ENCODE measurements at regions not wholly inside any gene's neighbourhood (a gene's known extent, or its start where the extent isn't known, plus 50 kb on each side); places are given as distances from the start of the nearest gene placed in this dataset.

DNA sequence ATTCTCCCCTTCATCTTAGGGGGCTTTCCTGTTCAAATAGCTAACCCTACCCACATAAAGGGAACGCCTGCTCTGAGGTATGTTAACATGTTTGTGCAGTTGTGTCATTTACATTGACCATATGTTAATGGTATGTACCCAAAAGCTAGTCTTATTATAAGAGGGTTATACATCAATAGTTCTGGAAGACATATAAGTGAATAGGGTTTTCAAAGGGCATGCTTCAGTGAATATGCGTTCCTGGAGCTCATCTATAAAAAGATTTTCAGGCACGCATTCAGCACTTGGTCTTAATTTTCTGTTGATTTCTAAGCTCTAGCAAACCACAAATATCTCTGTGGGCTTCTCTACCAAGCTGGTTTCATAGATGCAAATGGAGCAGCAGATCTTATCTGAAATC is 766.1 kb downstream of the IRX1 start:
- TF ChIP-seq, protein P1, sequence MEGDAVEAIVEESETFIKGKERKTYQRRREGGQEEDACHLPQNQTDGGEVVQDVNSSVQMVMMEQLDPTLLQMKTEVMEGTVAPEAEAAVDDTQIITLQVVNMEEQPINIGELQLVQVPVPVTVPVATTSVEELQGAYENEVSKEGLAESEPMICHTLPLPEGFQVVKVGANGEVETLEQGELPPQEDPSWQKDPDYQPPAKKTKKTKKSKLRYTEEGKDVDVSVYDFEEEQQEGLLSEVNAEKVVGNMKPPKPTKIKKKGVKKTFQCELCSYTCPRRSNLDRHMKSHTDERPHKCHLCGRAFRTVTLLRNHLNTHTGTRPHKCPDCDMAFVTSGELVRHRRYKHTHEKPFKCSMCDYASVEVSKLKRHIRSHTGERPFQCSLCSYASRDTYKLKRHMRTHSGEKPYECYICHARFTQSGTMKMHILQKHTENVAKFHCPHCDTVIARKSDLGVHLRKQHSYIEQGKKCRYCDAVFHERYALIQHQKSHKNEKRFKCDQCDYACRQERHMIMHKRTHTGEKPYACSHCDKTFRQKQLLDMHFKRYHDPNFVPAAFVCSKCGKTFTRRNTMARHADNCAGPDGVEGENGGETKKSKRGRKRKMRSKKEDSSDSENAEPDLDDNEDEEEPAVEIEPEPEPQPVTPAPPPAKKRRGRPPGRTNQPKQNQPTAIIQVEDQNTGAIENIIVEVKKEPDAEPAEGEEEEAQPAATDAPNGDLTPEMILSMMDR (IDR thresholded peaks at IDR 0.05) = no peak
- no peak for TF ChIP-seq POLR2A (IDR thresholded peaks at IDR 0.05)
